ENCODE measurements at regions not wholly inside any gene's neighbourhood (a gene's known extent, or its start where the extent isn't known, plus 50 kb on each side); places are given as distances from the start of the nearest gene placed in this dataset.

DNA sequence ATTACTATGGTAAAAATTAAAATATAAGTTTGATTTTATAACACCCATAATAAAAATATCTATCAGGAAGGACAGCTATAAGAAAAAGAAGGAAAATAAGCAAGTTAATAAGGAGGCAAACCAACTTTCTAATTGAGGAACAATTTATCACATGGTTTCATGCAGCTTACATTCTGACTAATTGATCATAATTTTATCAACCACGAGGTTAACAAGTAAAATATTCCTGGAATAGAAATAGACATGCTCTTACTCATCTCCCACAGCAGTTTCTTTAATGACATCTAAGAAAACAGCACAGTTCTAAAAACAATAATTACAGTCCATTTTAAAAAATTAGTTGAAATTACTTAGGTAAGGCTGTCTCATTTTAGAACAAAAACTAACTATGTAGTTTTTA lies 130.8 kb upstream of the KRR1 start:
- intact Hi-C loops (cut with DNase I, micrococcal nuclease), result no loop called here
- ChIA-PET CTCF (no interaction called here), POLR2A (no interaction called here)
- Mint-ChIP-seq H3K9me3 (no peaks in the 10 kb centered on the region), H3K27ac (no peak overlapping the region), H3K4me3 (no peak overlapping the region), H3K4me1 (ENCODE audit: low read depth) (peaks cover 12% of the 10 kb centered on the region), H3K27me3 (peaks cover 14% of the 10 kb centered on the region), H3K36me3 (ENCODE audit: low read depth) (no peaks in the 10 kb centered on the region)
- no peaks in the 10 kb centered on the region for H3K9me3 ChIP-seq (ENCODE audit: control insufficient read depth in 1 of 2, insufficient read depth in 1 of 2, low read length in 2 of 2)
- peaks cover 6% of the 10 kb centered on the region for H3K4me1 ChIP-seq (ENCODE audit: insufficient read depth, low read length)
- no peak for ATAC-seq (ENCODE audit: poor library complexity)
- no peak overlapping the region for H3K27ac ChIP-seq (ENCODE audit: low read depth in 1 of 2, low read length in 2 of 2)
- no peak for DNase-seq
- no peaks in the 10 kb centered on the region for H3K27me3 ChIP-seq (ENCODE audit: control insufficient read depth in 1 of 2, insufficient read depth in 2 of 2, low read length in 2 of 2)
- no peak overlapping the region for H3K4me3 ChIP-seq (ENCODE audit: low read length)
- H3K36me3 ChIP-seq (ENCODE audit: insufficient read depth, low read length), result no peaks in the 10 kb centered on the region
- no peak for TF ChIP-seq CTCF (IDR thresholded peaks at IDR 0.05)

DNA sequence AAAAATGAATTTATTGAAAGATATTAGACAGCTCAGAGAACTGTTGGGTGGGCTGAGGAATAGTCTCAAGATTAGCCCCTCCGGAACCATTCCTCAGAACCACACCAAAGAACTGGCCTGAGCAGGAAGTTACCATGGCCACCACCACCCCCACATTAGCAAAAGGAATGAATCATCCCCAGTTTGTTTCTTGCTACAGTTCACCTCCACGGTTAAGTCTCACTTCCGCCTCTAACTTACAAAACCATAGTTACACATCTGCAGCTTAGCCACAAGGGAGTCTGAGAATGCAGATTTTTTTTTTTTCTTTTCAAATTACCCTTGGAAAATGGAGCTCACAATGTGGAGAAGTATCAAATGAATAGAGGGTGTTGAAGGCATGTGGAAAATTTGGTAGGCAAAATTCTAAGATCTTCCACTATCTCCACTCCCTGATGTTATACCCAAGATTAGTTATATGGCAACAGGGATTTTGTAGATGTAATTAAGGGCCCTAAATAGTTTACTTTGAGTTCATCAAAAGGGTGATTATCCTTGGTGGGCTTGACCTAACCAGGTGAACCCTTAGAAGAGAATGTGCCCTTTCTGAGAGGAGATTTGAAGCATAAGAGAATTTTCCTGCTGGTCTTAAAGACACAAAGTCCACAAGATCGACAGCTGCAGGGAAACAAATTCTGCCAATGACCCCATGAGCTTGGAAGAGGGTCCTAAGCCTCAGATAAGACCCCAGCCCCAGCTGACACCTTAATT lies 129.8 kb upstream of the KRR1 start:
- peak; percentile 58 for ATAC-seq (ENCODE audit: poor library complexity)
- Mint-ChIP-seq H3K4me1 (ENCODE audit: low read depth) (peaks cover 12% of the 10 kb centered on the region), H3K4me3 (no peak overlapping the region), H3K36me3 (ENCODE audit: low read depth) (no peaks in the 10 kb centered on the region), H3K27ac (no peak overlapping the region), H3K9me3 (no peaks in the 10 kb centered on the region), H3K27me3 (peaks cover 12% of the 10 kb centered on the region)
- peaks cover 6% of the 10 kb centered on the region for H3K4me1 ChIP-seq (ENCODE audit: insufficient read depth, low read length)
- no peak overlapping the region for H3K27ac ChIP-seq (ENCODE audit: low read depth in 1 of 2, low read length in 2 of 2)
- peak in 4 of 14 experiments; percentile 27 to 48 (median 34) for DNase-seq
- ChIA-PET CTCF (interaction anchor here (1.0 kb wide), 1 partner anchor 16 kb away, joined by 4 read pairs; no protein-coding TSS in a partner anchor), POLR2A (no interaction called here)
- H3K27me3 ChIP-seq (ENCODE audit: control insufficient read depth in 1 of 2, insufficient read depth in 2 of 2, low read length in 2 of 2), result no peaks in the 10 kb centered on the region
- intact Hi-C loops (cut with DNase I, micrococcal nuclease), result no loop called here
- H3K9me3 ChIP-seq (ENCODE audit: control insufficient read depth in 1 of 2, insufficient read depth in 1 of 2, low read length in 2 of 2), result no peaks in the 10 kb centered on the region
- no peak for TF ChIP-seq CTCF (IDR thresholded peaks at IDR 0.05)
- H3K4me3 ChIP-seq (ENCODE audit: low read length), result no peak overlapping the region
- H3K36me3 ChIP-seq (ENCODE audit: insufficient read depth, low read length), result no peaks in the 10 kb centered on the region

- POLR2A ChIA-PET, result no interaction called here
Observed at GRCh38 chr12:75638792-75639191, 127.4 kb upstream of the KRR1 start.

More at GRCh38 chr12:75638792-75639191, 127.4 kb upstream of the KRR1 start:
- Histone ChIP-seq H3K27ac (ENCODE audit: low read depth in 1 of 2, low read length in 2 of 2) (no peak overlapping the region), H3K4me1 (ENCODE audit: insufficient read depth, low read length) (peaks cover 6% of the 10 kb centered on the region), H3K9me3 (ENCODE audit: control insufficient read depth in 1 of 2, insufficient read depth in 1 of 2, low read length in 2 of 2) (no peaks in the 10 kb centered on the region), H3K36me3 (ENCODE audit: insufficient read depth, low read length) (no peaks in the 10 kb centered on the region), H3K27me3 (ENCODE audit: control insufficient read depth in 1 of 2, insufficient read depth in 2 of 2, low read length in 2 of 2) (no peaks in the 10 kb centered on the region), H3K4me3 (ENCODE audit: low read length) (no peak overlapping the region)
- ATAC-seq (ENCODE audit: poor library complexity), result no peak
- DNase-seq, result no peak
- intact Hi-C loops (cut with DNase I, micrococcal nuclease), result no loop called here
- CTCF ChIA-PET, result interaction anchor here (0.6 kb wide), 1 partner anchor 8 kb away, joined by 3 read pairs; no protein-coding TSS in a partner anchor
- no peak for TF ChIP-seq CTCF (IDR thresholded peaks at IDR 0.05)
- Mint-ChIP-seq H3K4me1 (ENCODE audit: low read depth) (peaks cover 12% of the 10 kb centered on the region), H3K4me3 (no peak overlapping the region), H3K36me3 (ENCODE audit: low read depth) (no peaks in the 10 kb centered on the region), H3K27ac (no peak overlapping the region), H3K9me3 (no peaks in the 10 kb centered on the region), H3K27me3 (peaks cover 8% of the 10 kb centered on the region)

Measured in CD4-positive, alpha-beta T cell (primary cell).